ENCODE measurements at regions not wholly inside any gene's neighbourhood (a gene's known extent, or its start where the extent isn't known, plus 50 kb on each side); places are given as distances from the start of the nearest gene placed in this dataset.
"Not testable (repeated sequence)": the region's sequence is repeated elsewhere in the genome, so short reads cannot be mapped to it uniquely, and the experiment has no call there.

DNA sequence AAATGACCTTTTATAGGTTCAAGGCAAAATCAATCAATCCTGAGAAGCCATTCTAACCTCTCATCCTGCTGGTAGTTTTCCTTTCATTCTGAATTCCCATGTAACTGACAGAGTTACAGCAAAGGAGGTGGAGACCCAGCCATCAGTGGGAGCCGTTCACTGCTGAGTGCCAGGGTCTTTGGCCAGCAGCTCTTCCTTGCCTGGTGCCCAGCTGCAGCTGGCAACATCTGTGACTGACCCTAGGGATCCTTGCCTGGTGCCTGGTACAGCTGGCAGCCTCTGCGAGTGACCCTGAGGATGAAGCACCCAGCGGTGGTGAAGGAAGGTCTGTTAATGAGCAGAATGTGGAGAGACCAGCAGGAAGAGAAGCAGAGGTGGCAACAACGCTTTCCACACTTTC, 314.6 kb downstream of the THBS2 start:
- DNase-seq (ENCODE audit: low spot score) = no peak

DNA sequence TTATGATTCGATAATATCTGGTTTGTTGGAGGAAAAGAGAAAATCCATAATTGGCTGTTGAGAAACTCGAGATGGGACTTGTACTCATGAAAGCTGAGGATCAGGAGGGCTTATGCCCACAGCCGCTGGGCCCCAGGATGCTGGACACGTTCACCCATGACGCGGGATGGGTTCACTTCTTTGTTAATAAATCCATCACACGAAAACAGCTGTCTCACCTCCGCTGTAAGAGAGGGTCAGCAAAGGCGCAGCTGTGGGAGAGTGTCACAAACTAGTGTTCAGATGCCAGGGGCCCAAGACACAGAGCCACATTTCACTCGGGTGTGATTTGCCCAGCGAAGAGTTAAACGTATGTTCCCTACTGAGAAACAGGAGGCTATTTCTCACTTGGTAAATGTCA, 315.1 kb downstream of the THBS2 start:
- no peak for DNase-seq (ENCODE audit: low spot score)

DNA sequence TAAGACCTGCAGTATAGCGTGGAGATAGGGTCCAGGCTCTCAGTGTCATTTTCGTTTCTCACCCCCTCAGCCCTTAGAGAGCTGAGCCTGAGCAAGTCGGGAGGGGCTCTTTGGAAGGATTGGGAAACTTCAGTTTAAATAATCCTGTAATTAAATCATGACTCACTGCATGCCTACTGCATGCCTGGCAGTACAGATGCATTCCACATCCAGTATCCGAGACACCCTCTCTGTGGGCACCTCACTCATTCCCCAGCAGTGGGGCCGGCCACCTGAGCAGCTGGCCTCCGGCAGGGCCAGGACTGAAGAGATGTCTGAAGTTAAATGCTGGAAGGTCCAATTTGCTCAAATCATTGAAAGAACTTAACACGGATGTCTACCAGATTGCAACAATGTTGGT, 316.6 kb downstream of the THBS2 start:
- DNase-seq (ENCODE audit: low spot score) = no peak

DNA sequence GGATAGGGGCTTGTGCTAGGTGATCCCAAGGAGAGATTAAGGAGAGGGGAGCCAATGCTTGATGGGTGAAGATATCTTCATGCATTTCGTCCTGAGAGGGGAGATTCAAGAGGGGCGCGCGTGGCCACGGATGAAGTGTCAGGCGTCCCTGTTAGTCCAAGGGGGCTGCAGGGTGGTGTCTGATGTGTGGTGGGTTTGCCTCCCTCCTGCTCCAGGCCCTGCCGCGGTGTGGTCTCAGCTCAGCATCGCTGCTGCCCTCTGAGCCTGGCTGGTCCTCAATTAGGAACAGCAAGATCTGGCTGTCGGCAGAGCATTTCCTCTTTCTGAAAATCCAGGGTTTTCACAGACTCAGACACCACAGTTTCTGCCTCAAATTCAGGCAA, 318.0 kb downstream of the THBS2 start:
- DNase-seq (ENCODE audit: low spot score) = no peak

DNA sequence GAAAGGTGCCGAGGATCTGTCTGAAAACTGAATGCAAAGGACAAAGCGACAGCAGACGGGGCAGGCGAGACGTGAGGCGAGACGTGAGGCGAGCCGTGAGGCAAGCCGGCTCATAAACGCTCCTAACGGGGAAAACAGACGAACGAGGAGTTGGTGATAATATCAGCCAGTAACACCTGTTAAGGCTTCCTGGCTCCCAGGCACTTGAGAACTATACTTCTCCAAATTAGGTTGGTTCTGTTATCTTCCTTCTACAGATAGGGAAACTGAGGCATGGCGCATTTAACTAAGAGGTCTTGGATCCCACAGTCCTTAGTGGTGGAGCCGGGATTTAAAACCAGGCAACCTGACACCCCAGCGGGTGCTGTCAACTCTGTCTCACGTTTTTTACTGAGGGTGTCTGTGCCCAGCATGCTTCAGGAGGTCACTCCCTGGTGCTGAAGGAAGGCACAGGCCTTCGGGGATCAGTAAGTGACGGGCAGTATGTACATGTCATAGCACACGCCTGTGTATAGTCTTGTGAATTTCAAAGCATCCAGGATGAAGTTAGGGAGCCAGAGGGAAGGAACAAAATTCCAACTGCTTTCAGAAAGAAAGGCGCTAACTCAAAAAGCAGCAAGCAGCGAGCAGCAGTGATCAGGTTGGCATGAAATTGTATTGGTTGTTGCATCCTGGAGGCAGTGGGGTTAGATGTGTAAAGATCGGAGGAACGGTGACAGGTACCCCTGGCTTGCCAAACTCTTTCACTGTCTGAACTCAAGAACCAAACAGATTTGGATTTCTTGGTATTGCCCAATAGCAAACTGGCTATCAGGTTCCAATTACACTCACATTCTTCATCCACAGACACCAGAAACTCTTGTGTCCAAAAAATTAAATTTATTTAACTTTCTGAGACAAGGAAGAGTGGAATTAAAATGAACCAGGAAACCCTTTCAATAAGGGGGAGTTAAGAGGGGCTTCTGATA, 318.7 kb downstream of the THBS2 start:
- no peak for DNase-seq (ENCODE audit: low spot score)

DNA sequence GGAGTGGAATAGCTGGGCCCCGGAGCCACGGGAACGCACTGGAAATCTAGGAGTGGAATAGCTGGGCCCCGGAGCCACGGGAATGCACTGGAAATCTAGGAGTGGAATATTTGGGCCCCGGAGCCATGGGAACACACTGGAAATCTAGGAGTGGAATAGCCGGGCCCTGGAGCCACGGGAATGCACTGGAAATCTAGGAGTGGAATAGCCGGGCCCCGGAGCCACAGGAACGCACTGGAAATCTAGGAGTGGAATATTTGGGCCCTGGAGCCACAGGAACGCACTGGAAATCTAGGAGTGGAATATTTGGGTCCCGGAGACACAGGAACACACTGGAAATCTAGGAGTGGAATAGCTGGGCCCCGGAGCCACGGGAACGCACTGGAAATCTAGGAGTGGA, 321.5 kb downstream of the THBS2 start:
- not testable (repeated sequence) for DNase-seq (ENCODE audit: low spot score)

DNA sequence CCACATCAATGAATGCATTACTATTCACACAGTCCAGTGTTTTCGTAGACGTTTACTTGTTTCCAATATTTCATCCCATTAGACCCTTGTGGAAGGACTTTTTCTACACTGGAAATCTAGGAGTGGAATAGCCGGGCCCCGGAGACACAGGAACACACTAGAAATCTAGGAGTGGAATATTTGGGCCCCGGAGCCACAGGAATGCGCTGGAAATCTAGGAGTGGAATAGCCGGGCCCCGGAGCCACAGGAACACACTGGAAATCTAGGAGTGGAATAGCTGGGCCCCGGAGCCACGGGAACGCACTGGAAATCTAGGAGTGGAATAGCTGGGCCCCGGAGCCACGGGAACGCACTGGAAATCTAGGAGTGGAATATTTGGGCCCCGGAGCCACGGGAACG, 322.6 kb downstream of the THBS2 start:
- DNase-seq (ENCODE audit: low spot score) = not testable (repeated sequence)

DNA sequence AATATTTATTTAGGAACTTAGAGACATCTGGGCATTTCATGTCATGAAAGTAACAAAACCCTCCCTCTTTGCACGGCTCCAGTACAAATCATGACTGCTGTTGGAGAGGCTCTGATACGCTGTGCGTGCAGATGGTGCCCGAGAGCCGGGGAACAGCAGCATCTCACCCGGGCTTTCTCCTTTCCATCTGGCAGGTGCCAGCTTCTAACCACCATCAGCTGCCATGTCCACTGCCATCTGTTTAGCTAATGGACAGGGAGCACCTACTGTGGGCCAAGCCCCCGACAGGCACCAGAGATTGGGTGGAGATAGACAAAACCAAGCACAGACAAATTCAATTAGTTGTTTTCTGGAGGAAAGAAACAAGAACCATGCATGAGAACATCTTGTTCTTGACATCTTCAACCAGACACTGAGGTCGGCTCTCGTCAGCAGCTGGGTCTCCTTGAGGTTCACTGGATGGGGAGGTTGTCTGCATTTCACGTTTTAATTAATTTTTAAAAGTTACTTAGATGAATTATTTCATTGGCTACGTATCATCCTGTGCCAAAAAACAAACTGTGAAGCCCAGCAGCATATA, 323.7 kb downstream of the THBS2 start:
- DNase-seq (ENCODE audit: low spot score) = no peak

DNA sequence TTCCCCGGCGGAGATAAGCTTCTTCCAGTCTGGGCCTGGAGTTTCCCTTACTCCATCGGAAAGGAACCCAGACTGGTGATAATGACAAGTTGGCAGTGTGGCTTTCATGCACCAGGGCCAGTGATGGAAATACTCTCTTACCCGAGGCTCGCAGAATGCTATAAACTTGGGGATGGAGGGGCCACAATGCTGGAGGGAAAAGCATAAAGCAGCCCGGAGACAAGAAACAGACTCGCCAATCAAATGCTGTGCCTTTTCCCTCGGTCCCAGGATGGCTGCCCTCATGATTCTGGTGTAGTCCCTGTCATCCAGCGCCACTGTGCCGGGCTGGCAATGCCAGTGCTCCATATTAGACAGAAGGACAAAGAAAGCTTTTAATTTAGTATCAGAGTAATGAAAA, 325.6 kb downstream of the THBS2 start:
- no peak for DNase-seq (ENCODE audit: low spot score)

DNA sequence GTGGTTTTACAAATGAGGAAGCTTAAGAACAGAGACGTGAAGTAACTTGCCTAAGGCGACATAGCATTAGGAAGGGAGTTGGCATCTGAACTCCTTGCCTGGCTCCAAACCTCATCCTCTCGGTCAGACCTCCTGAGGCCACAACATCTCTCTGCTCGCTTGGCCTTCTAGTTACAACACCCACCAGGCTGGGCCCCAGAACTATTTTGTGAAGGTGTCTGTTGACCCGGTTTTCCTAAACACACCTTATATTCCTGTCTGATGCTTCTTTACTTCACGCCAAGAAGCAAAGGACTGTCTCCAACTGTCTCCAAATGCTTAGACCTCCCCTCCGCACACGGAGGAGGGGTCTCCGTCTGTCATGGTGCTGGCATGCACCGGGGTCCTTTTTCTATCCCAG, 326.6 kb downstream of the THBS2 start:
- DNase-seq (ENCODE audit: low spot score) = no peak

DNA sequence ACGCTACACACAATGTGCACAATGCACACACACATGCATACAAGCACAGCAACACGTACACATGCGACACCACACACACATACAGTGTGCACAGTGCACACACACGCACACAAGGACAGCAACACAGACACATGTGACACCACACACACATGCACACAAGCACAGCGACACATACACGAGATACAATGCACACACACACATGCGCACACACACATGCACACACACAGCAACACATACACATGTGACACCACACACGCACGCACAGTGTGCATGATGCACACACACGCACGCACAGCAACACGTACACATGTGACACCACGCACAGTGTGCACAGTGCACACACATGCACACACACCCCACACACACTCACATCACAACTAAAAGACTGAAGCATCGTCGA, 327.3 kb downstream of the THBS2 start:
- DNase-seq (ENCODE audit: low spot score) = no peak

DNA sequence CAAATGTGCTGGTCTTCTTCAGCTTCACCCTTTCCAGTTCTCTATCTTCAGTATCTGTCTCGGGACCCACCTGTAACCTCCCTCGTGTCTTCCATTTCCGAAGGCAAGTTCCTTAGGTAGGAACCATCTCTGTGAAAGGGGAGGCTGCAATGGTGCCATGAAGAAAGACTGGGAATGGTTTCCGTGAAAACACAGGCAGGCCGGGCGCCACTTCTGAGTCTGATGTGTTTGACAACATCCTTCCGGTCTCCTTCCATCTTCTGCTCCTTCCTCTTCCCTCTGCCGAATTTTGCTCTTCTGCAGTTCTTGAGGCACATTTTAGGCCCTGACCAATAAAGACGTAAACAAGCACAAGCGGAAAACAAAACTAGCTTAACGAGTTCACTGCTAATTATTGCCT, 328.0 kb downstream of the THBS2 start:
- no peak for DNase-seq (ENCODE audit: low spot score)

DNA sequence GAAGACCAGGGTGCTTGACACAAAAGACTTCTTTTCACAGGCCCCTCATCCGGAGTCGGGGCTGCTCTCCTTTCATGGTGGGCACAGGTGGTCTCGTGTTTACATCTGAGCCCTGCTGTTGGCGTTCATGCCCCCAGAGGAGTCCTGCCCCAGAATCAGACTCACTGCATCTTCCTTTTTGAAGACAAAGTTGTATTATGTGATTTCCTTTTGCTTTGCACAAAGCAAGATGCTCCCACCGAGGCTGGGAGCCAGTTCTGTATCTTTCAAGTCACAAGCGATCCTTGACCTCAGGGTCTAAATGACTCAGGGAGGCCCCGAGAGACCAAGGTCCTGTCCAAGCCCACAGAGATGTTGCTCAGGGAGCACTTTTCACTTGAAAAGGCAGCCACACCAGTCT, 330.5 kb downstream of the THBS2 start:
- DNase-seq (ENCODE audit: low spot score) = no peak

DNA sequence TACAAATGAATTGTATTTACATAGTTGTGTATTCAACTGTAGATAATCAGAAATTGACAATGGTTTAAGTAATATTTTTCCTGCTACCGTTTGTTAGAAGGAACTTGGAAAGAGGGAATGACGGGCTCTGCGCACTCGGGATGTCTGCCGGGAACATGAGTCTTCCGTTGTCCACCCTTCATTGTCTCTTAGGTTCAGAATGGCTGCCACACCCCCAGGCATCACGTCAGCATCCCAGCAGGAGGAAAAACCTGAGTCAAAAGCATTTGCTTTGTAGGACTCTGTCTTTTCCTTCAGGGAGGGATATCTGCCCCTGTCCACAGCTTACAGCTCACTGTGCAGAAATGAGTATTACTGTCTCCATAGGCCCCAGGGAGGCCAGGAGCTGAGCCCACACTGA, 331.2 kb downstream of the THBS2 start:
- DNase-seq (ENCODE audit: low spot score) = no peak

DNA sequence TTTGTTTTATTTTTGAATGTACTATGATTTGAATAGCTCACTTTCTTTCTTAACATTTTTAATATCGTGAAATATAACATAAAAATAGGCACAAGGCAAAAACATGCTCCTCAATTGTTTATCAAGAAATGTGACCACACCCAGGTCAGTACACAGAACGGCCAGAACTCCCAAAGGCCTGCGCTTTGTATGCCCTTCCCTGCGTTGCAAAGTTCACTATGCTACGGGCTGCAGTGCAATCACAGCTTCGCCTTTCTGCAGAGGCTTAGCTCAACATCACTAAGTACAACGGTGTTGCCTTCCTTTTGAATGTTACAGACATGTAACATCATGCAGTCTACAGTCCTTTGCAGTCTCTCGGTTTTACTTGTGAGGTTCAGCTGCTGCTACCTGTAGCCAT, 333.4 kb downstream of the THBS2 start:
- no peak for DNase-seq (ENCODE audit: low spot score)

DNA sequence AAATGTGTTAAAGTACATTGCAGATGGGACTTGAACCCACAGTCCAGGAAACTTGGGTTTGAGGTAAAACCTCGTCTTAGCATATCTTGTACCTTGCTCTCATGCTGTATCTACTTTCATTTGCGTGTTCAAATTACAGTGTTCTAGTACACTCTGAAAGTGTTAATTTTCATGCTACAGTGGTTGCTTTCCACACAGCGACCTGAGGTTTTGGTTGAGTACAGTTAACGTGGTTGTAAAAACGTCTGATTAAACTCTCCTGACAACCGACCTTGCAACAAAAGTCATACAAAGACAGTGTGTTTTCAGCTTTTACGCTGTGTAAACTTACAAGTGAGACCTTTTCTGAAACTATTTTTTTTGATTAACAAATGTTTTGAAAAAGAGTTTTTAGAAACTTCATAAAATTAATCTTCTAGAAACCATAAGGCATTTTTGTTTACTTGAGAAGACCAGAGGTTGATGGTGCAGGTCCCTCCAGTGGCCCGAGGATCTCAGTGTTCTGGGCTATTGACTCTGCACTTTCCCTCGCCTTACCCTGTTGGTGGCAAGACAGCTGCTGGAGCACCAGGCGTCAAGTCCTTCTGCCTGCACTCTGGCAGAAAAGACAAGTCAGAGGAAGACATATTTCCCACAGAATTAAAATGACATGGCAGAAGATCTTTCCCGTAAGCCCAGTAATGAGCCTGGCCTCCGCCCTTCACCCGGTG, 334.0 kb downstream of the THBS2 start:
- DNase-seq (ENCODE audit: low spot score) = no peak

DNA sequence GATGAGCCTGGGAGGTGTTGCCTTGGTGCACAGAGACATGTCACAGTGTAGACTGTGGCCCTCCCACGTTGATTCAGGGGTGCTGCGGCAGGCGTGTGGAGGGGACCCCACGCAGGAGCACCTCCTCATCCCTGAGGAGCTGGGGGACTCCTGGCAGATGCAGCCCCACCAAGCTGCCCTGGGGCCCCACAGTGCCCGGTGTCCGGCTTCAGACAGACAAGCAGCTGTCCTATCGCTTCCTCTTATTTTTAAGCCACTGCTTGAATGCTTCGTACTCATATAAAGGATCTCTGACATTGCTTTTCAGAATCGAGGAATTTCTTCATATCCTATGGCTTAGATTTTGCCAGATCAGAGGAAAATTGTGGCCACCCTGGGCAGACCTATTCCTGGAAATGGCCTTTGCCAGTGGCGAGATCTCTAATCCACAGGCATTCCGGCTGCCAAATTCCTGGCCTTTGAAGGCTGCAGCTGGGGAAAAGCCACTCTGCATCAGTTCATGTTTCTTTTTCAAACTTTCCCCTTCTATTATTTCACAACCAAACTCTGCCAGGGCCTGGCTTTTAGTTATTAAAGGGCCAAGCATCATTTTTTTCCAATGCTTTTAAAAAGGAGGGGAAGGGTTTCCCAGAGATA, 337.0 kb downstream of the THBS2 start:
- no peak for DNase-seq (ENCODE audit: low spot score)

DNA sequence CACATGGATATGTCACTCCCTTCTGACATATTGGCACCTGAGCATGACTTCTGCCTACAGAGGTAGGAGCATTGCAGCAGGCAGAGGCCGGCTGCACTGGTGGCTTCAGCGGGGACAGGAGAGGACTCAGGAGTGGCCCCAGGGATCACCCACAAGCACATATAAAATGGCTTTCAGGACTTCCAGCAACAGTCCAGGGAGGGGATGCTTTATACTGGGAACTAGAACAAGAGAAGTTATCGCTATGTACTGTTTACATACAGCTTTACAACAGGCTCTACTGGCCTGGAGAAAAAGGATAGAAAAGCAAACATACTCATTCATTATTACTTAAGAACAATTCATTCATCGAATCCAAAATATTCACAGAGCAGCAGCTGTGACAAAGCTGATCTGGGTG, 337.8 kb downstream of the THBS2 start:
- no peak for DNase-seq (ENCODE audit: low spot score)

DNA sequence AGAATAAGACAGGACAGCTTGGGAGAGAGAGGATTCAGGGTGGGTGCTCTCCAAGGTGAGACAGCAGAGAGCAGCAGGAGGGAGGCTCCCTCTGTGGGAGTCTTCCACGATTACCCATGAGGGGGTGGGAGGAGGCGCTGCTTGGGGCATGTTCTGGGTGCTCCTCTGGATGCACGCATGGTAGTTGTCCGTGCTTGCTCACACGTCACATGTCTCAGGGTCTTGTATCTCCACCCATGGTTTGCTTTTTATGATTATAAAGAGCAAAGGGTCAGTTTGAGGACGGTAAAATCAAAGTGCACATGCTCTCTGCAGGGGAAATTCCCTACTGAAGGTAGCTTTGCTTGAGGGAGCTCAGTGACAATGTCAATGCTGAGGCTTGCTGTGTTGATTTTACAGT, 338.4 kb downstream of the THBS2 start:
- DNase-seq (ENCODE audit: low spot score) = no peak

DNA sequence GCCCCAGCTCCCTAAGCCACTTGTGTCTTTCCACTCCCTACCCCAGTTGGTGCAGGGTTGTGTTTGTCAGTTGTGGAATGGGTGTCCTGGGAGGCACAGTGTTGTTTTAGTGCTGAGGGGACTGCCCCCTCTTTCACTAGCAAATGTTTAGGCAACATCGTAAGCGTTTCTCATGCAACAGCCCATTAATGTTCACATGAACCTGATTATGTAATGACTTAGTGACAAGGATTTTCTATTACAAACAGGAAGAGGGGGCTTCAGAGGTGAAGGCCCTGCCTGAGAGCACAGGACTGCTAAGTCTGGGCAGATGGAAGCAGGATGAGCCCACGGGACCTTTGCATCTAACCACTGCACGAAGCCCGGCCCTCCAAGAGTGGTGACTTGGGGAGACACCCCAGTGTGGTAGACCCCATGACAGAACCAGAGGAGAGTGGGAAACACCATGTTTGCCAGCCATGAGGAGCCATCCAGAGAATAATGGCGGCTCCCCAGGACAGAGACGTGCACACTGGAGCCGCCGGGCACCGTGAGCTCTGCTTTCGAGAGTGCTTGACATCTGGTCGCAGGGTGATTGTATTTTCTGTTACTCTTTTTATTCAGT, 339.7 kb downstream of the THBS2 start:
- DNase-seq (ENCODE audit: low spot score) = no peak

DNA sequence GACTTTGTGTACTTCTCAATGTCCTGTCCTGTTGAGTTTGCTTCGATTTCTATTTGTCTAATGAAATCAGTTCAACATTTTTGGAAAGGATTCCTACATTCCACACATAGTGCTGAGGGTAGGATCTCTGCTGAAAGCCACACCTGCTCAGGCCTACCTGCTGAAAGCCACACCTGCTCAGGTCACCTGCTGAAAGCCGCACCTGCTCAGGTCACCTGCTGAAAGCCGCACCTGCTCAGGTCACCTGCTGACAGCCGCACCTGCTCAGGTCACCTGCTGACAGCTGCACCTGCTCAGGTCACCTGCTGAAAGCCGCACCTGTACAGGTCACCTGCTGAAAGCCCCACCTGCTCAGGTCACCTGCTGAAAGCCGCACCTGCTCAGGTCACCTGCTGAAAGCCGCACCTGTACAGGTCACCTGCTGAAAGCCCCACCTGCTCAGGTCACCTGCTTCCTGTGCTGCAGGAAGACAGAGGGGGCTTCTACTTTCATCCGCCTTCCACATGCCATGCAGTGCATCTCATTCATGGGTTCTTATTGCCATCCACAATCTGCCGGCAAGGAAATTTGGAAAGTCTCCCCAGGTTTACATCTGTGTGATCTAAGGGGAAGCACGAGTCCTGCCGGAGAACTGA, 340.3 kb downstream of the THBS2 start:
- DNase-seq (ENCODE audit: low spot score) = not testable (repeated sequence)

DNA sequence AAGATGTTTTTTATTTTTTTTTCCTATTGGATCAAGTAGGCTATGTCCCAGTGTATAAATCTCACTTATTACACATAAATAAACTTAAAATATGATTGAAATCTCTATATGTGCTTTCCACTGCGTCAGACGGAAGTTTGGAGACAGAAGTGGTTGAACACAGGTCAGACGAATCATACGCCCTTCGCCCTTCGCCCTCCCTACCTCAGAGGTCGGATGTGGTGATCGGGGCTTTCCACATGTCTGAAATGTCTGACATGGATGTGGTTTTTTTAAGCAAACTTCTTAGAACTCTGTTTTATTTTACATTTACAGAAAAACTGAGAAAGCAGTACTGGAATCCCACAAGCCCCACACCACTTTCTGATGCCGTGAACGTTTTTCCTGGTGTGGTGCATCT, 344.4 kb downstream of the THBS2 start:
- DNase-seq (ENCODE audit: low spot score) = no peak
